GM18511 (cell line): ENCODE measurements at regions not wholly inside any gene's neighbourhood (a gene's known extent, or its start where the extent isn't known, plus 50 kb on each side); places are given as distances from the start of the nearest gene placed in this dataset.
A peak's percentile ranks its signal among the peaks of the same experiment; 100 is the strongest.

Source experiments
- ATAC-seq: cut with Tn5 transposase; IDR thresholded peaks from one replicate; pipeline ENCODE4 v1.9.1; 2021; ENCODE audit warnings: mild to moderate bottlenecking, moderate library complexity; ENCODE audit not compliant: unreplicated experiment

DNA sequence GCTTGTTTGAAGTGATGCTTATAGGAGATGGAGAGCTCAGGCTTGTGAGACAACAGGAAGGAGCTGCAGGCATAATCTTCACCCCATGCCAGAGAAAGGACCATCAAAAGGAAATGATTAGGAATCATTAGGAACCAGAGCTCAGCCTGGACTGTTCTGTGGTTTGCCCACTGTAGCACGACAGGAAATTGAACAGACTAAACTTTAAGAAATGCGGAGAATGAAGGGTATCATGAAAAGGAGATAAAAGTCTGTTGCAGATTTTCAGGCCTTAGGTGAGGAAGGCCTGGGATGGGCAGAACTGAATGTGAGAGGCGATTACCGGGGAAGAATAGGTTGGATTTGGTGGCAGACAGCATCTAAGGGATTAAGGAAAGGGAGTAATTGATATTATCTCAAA lies 292.0 kb upstream of the PLXNA2 start:
- ATAC-seq: no peak

- no peak for ATAC-seq
Observed at GRCh38 chr1:208537198-208537597, 293.0 kb upstream of the PLXNA2 start.

- ATAC-seq: no peak
Observed at GRCh38 chr1:208538078-208538477, 293.9 kb upstream of the PLXNA2 start.

GRCh38 chr1:208538587-208538986 lies 294.4 kb upstream of the PLXNA2 start:
- ATAC-seq: no peak

DNA sequence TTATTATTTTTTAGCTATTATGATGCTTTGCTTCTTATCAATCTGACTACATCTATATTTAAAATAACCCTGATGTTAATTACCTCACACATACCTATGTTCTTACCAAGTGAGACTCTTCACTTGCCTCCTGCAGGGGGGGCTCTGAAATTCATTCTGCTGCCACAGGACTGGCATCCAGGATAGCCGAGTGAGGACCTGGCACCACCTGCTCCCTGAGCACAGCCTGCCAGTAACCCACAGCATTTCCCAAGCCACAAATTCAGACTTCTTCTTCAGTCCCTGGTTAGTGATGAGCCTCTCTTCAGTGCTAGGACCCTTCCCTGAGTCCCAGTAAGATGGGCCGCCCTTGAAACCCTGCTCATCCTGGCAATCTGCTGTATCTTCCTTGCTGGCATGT lies 296.5 kb upstream of the PLXNA2 start:
- ATAC-seq: no peak

DNA sequence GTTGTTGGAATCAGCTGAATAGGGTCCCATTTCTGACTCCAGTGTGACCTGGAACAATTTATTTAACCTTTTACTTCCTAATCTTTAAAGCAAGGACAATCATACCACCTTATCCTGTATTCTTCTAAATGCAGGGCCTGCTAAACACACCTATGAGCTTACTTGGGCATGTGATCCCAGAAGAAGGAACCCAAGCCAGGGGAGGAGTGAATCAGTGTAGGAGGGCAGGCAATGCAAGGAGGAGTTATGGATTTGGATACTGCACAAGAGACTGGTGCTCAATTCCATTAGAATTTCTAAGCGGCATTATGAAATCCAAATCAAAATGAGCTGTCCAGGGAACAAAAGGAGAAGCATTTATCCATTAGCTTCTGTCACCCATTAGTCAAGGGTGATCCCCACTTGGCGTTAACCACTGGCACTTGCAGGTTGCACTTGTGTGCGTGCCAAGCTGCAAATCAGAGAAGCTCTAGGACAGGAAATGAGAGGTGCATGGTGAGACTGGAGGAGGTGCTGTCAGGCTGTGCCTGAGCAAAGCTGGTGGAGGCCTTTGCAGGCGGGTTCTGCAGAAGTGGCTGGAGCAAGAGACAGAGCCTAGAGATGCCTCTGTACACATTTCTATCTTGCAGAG lies 297.2 kb upstream of the PLXNA2 start:
- peak; percentile 85 for ATAC-seq

DNA sequence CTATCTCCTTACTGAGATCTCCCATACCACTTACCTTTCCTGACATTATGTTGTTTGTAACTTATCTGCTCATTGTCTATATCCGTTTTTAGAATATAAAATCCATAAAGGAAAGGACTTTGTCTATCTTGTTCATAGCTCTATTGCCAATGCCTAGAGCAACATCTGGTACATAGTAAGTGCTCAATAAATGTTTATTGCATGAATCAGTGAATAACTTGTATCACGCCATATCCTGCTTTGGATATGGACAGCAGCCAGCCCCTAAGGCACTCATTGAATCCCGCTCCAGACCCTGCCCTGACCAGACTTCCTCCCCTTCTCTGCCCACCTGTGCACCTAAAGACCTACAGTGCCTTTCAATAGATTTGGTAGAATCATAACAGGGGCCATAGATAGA lies 298.1 kb upstream of the PLXNA2 start:
- no peak for ATAC-seq

DNA sequence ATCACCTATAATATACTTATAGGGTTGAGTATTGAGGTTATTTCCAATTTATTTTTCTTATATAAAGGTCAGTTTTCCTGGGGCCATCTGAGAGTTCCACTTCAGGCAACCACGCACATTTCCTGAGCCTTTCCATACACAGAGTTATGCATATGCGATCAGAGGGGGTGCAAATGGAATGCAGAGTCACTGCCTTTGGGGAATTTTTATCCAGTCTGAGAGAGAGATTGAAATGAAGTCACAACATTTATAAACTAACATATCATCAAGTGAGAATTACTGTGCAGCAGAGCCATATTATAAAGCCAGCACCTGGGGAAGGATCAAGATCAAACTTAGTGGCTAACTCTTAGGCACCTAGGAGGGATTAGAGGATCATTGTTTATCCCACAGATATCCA lies 299.9 kb upstream of the PLXNA2 start:
- no peak for ATAC-seq

DNA sequence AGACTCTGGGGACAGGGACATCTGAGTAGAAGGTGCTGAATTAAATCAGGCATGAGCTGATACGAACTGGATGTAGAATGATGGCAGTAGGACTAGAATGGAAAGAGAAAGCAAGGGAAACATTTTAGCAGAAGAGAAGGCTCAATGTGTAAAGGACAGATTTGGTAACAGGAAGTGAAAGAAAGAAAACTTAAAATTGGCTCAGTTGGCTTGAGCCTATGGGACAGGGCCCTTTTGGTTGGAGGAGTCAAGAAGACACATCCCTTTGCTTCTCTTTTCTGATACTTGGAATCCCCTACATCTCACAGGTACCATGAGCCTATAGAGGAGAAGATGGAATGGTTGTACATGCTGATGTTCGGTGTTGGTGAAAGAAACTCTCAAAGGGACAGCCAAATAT lies 300.6 kb upstream of the PLXNA2 start:
- ATAC-seq: peak; percentile 56

- ATAC-seq: no peak
Observed at GRCh38 chr1:208551024-208551423, 306.8 kb upstream of the PLXNA2 start.

DNA sequence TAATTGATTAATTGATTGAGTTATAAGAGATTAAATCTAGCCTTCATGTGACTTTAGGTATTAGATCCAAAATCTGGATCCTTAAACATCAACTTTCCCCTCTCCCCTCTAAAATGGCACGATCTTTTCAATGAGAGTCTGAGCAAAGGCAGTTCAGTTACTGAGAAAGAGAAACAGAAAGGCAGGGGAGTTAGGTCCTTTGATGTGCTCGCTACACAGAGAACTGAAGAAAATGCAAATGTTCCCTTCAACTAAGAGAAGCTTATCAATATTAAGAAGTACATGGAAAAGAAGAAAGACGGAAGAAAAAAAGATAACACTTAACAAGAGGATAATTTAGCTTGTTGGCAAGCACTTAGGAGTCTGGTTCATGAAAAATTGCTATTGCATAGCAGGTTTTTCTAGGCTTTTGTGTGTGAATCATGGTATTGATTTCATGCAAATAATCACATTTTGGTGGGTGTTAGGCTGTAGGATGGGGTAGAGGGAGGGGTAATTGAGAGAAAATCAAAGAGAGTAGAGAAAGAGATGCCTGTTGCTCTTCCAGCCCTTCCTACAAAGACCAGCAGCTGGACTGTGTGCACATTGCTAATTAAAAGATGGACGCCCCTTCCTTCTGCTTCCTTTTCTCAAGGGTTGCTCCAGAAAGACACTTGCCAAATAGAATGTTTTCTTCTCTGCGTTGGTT lies 307.6 kb upstream of the PLXNA2 start:
- ATAC-seq: no peak

DNA sequence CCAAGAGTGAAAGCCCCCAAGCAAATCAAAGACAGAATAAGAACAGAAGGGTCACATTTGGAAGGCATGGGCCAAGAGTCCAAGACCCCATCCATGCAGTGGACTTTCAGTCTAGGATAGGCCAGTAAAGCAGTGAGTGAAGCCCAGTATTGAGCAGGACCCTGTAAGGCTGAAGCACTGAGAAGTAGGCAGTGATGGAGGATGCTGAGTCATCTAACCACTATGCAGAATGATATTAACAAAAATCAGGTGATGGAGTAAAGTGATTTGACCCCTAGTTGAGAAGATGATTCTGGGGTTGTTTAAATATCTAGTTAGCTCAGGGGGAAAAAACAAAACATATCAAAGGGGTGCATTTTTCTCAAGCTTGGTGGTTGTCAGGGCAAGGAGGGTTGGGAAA lies 308.7 kb upstream of the PLXNA2 start:
- no peak for ATAC-seq

- no peak for ATAC-seq
Observed at GRCh38 chr1:208556461-208556860, 312.3 kb upstream of the PLXNA2 start.

- no peak for ATAC-seq
Observed at GRCh38 chr1:208557046-208557722, 313.0 kb upstream of the PLXNA2 start.

DNA sequence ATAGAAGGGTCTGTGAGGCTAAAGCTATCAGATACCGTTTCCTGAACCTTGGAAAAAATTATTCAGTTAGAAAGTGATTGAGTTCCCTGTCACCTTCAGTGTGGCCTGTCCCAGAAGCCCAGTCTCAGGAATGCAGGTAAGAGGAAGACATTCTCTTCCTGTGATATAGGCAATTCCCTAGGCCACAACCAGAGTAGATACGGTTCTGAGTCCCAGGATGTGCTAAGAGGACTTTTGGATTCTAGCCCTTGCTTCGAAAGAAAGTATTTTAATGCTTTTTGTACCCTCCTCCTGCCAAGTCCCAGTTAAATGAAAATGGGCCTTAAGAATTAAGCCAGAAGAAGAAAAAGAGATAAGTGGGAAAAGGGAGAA lies 313.5 kb upstream of the PLXNA2 start:
- ATAC-seq: no peak

DNA sequence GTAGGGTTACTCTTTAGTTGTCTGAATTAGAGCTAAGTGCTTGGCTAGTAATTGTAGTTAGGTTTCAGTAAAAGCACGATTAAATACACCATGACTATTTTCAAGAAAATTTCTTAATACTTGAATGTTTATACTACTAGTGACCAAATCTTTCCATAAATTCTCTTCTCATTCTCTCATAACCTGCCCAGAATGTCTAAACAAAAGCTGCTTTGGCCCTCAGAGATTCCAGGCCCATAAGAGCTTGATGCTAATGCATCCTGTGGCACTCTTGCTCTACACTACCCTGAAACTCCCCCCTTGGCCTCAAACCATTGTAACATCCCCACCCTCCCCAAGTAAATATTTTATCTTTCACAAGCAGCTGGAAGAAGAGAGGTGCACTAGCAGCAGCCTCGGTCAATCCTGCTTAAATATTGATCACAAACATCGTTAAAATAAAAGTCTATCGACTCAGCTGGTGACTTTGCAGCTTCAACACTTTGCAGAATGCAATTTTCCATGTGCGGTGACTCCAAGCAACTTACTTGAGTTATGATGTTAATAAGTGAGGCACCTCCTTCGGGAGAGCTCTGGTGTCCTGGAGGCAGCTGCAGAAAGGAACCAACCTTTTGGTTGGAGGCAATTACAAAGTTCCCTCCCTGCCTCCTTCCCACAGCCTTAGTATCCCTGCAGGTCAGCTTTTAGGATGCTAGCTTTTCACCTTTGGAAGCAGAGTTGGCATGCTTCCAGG lies 315.6 kb upstream of the PLXNA2 start:
- no peak for ATAC-seq

DNA sequence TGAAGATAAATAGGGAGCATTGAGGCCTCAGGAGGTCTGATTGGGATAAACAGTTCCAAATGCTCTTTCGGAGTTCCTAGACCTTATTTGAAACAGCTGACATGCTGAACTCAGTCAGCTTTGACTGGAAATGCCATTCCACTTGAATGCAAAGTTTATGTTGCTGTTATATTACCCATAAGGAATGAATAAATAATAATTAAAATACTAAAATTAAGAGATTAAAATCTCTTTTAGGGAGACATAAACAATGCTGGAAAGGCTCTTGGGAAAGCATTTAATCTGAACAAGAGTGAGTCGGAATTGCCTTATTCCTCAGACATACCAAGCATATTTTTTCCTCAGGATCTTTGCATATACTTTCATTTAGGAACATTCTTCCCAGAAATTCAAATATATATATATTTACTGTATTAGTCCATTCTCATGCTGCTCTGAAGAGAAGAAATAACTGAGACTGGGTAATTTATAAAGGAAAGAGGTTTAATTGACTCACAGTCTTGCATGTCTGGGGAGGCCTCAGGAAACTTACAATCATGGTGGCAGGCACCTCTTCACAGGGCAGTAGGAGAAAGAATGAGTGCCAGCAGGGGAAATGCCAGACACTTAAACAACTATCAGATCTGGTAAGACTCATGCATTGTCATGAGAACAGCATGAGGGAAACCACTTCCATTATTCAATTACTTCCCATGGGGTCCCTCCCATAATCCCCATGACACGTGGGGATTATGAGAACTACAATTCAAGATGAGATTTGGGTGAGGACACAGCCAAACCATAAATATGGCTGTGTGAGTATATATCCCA lies 318.2 kb upstream of the PLXNA2 start:
- no peak for ATAC-seq

- ATAC-seq: no peak
Observed at GRCh38 chr1:208564466-208564865, 320.3 kb upstream of the PLXNA2 start.

GRCh38 chr1:208565756-208566440 lies 321.7 kb upstream of the PLXNA2 start:
- no peak for ATAC-seq

- no peak for ATAC-seq
Observed at GRCh38 chr1:208569181-208569580, 325.0 kb upstream of the PLXNA2 start.
